SK-N-MC (cell line): ENCODE measurements at regions not wholly inside any gene's neighbourhood (a gene's known extent, or its start where the extent isn't known, plus 50 kb on each side); places are given as distances from the start of the nearest gene placed in this dataset.

Experiments
- EZH2 ChIP-seq: fragments of 200-600 bp; sonication (generic); IDR thresholded peaks from one replicate; pipeline ENCODE4 v1.6.1; 2017; ENCODE audit warnings: antibody characterized with exemption
- FOXP2 ChIP-seq: optimal IDR thresholded peaks from 2 replicates; pipeline ENCODE3; 2011; ENCODE audit warnings: mild to moderate bottlenecking, moderate library complexity; ENCODE audit not compliant: insufficient read depth; ENCODE audit errors: extremely low read length, control extremely low read depth
- POLR2AphosphoS5 ChIP-seq: IDR thresholded peaks from 2 replicates; pipeline ENCODE4 v1.6.1; 2012; ENCODE audit warnings: mild to moderate bottlenecking, low read depth, low read length, borderline replicate concordance

DNA sequence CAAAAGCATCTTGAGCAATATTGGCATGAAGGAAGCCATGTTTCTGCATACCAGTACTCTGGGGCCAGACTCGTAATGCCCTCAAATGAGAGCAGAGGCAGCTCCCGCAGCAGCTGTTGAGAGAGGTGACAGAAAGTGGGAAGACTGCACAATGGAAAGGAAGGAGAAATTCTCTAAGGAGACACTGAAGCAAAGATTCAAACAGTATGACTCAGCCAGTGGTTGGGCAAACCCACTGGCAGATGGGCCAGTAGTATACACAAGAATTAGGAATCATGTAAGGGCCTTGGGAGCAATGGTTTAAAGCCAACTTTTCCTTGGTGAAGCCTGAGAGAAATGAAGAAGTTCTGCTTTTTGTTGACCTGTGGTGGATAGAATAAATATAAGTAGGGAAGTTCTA, 2092.7 kb upstream of the PIK3C3 start:
- TF ChIP-seq EZH2 (no peak), POLR2AphosphoS5 (no peak), FOXP2 (no peak)
